Ovary (tissue), 7 donors: ENCODE measurements at regions not wholly inside any gene's neighbourhood (a gene's known extent, or its start where the extent isn't known, plus 50 kb on each side); places are given as distances from the start of the nearest gene placed in this dataset.

Source experiments
- DNase-seq, 5 donors: peaks; one replicate each; pipeline ENCODE4 v3.0.0-alpha.2; 2019 to 2020
- H3K27ac ChIP-seq, 2 donors: fragments of 200-600 bp; one replicate each; pipeline versions ENCODE4 v1.5.1 to v1.8.0; 2019 to 2022
- H3K27me3 ChIP-seq: fragments of 200-600 bp; one replicate; pipeline ENCODE4 v1.8.0; 2022
- H3K36me3 ChIP-seq: fragments of 200-600 bp; sonication (generic); one replicate; pipeline ENCODE4 v1.5.1; 2019
- H3K4me1 ChIP-seq: one replicate; pipeline ENCODE4 v1.8.1; 2013; ENCODE audit warnings: mild to moderate bottlenecking, moderate library complexity; ENCODE audit not compliant: insufficient read depth
- H3K4me3 ChIP-seq: fragments of 200-600 bp; sonication (generic); one replicate; pipeline ENCODE4 v1.5.1; 2017
- H3K9me3 ChIP-seq, 2 donors: fragments of 200-600 bp in 1 of 2; sonication (generic) in 1 of 2; one replicate each; pipeline versions ENCODE4 v1.5.1 to v1.8.1; 2013 to 2019; ENCODE audit warnings: mild to moderate bottlenecking in 1 of 2, moderate library complexity in 1 of 2
- CTCF ChIP-seq, 3 donors: fragments of 450-650 bp in 2 of 3; fragments of 200-600 bp in 1 of 3; IDR thresholded peaks; one replicate each; pipeline versions ENCODE4 v1.5.1 to v1.8.0; 2016 to 2022; ENCODE audit warnings: antibody characterized with exemption in 3 of 3, mild to moderate bottlenecking in 1 of 3
- EP300 ChIP-seq: sonication (generic); formaldehyde crosslinking; IDR thresholded peaks from one replicate; pipeline ENCODE4 v1.6.1; 2017; ENCODE audit warnings: antibody characterized with exemption
- POLR2A ChIP-seq: fragments of 450-650 bp; IDR thresholded peaks from one replicate; pipeline ENCODE4 v1.6.1; 2017; ENCODE audit warnings: antibody characterized with exemption, mild to moderate bottlenecking, moderate library complexity
- WGBS, 3 donors: extraction: QIAGEN DNeasy Blood & Tissue Kit in 1 of 3; methylation state at CpG; one replicate each; pipeline versions ENCODE4 v1.1.5 to v1.1.7; 2013 to 2017; 5-methylcytosine and 5-hydroxymethylcytosine counted together
- intact Hi-C, 4 donors: fragments of 100-400 bp; cut with DNase I; formaldehyde crosslinking; loops; one replicate each; pipeline versions ENCODE4 v1.11.0 to v1.15.1; 2022 to 2023
- donor health status: DM: no; HTN: no; CAD: no; lungs with moderate emphysema.
- donor health status: DM: no; HTN: no; CAD: no.
- donor health status: Bipolar disorder and iron deficiency.
- donor health status: DM: no; HTN: no; CAD: no.
- donor health status: DM: yes; HTN: yes; CAD: no.

- no peak overlapping the region for H3K4me3 ChIP-seq
- intact Hi-C loops, result no loop called here
- no peaks in the 10 kb centered on the region for H3K9me3 ChIP-seq
- H3K27me3 ChIP-seq, result no peaks in the 10 kb centered on the region
- H3K4me1 ChIP-seq, result peaks cover 3% of the 10 kb centered on the region
- WGBS, 3 donors, result 95 to 100% (median 98%) methylated on average over 5 of the region's 5 CpGs
- TF ChIP-seq CTCF (IDR thresholded peaks at IDR 0.05) (no peak), POLR2A (no peak), EP300 (no peak)
- no peak for DNase-seq
- H3K27ac ChIP-seq, result no peak overlapping the region
- no peaks in the 10 kb centered on the region for H3K36me3 ChIP-seq
Observed at GRCh38 chr2:15714002-15714401, 122.3 kb downstream of the DDX1 start.

GRCh38 chr2:15714609-15715008 is 122.9 kb downstream of the DDX1 start:
- intact Hi-C loops, result no loop called here
- DNase-seq, result no peak
- no peak for TF ChIP-seq POLR2A
- TF ChIP-seq CTCF (IDR thresholded peaks at IDR 0.05), result no peak
- no peak for TF ChIP-seq EP300
- Histone ChIP-seq H3K27me3 (no peaks in the 10 kb centered on the region), H3K4me1 (peaks cover 7% of the 10 kb centered on the region), H3K36me3 (no peaks in the 10 kb centered on the region), H3K9me3 (no peaks in the 10 kb centered on the region), H3K27ac (no peak overlapping the region), H3K4me3 (no peak overlapping the region)
- 97 to 100% (median 97%) methylated on average over 1 of the region's 1 CpG for WGBS, 3 donors

GRCh38 chr2:15715596-15715995 is 123.9 kb downstream of the DDX1 start:
- peaks cover 7% of the 10 kb centered on the region for H3K4me1 ChIP-seq
- no peak overlapping the region for H3K27ac ChIP-seq
- 92 to 93% (median 93%) methylated on average over 8 of the region's 8 CpGs for WGBS, 3 donors
- no peak for DNase-seq
- no peaks in the 10 kb centered on the region for H3K36me3 ChIP-seq
- TF ChIP-seq POLR2A (no peak), EP300 (no peak), CTCF (IDR thresholded peaks at IDR 0.05) (no peak)
- H3K27me3 ChIP-seq, result no peaks in the 10 kb centered on the region
- no peak overlapping the region for H3K4me3 ChIP-seq
- no peaks in the 10 kb centered on the region for H3K9me3 ChIP-seq
- intact Hi-C loops, result no loop called here

GRCh38 chr2:15718103-15718943 is 126.7 kb downstream of the DDX1 start:
- Histone ChIP-seq H3K9me3 (no peaks in the 10 kb centered on the region), H3K36me3 (no peaks in the 10 kb centered on the region), H3K4me3 (no peak overlapping the region), H3K27ac (peak overlapping the region in 1 of 2 donors; percentile 42), H3K27me3 (no peaks in the 10 kb centered on the region), H3K4me1 (peaks cover 7% of the 10 kb centered on the region)
- WGBS, 3 donors, result 45 to 47% (median 47%) methylated on average over 8 of the region's 8 CpGs
- intact Hi-C loops, result no loop called here
- DNase-seq, result peak in 1 of 5 donors; percentile 15
- TF ChIP-seq CTCF (IDR thresholded peaks at IDR 0.05) (no peak), POLR2A (no peak)
